NCI-H1092 treated with DMSO at 0.1 percent for 48 hours (cell line): ENCODE measurements at regions not wholly inside any gene's neighbourhood (a gene's known extent, or its start where the extent isn't known, plus 50 kb on each side); places are given as distances from the start of the nearest gene placed in this dataset.
A peak's percentile ranks its signal among the peaks of the same experiment; 100 is the strongest.
"Not testable (repeated sequence)": the region's sequence is repeated elsewhere in the genome, so short reads cannot be mapped to it uniquely, and the experiment has no call there.

Experiments used
- DNase-seq: peaks from one replicate; lab custom pipeline; 2025; lab: John Stamatoyannopoulos, UW

DNA sequence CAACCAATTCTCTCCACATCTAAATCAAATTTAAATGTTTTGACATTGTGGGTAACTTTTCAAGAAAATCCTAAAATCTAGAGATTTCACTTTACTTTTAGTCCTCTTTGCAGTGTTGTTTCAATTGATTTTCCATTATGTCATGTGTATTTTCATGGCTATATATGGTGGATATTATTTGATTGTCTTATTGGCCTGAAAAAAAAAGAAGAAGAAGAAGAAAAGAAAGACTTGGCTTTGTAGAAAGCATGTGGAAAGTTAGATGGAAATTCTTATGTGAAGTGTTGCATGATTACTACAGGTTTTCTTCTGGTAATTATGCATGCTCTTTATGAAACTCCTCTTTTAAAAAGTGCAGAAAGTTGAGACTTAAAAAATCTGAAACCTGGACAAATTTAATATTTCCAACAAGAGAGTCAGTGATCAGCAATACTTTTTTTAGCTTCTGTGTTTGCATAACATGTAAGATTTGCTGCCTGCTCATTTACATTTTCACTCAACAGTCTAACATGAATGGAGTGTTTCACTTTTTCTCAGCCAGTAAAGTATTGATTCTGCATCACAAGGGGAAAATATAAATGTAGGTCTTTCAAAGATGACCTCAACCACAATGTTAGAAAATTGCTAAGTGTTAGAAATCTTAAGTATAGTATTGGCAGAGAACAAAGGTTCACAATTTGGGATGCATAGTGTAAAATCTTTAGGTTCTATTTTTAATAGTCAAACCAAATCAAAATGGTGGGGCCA is 438.7 kb downstream of the BCKDHB start:
- no peak for DNase-seq

DNA sequence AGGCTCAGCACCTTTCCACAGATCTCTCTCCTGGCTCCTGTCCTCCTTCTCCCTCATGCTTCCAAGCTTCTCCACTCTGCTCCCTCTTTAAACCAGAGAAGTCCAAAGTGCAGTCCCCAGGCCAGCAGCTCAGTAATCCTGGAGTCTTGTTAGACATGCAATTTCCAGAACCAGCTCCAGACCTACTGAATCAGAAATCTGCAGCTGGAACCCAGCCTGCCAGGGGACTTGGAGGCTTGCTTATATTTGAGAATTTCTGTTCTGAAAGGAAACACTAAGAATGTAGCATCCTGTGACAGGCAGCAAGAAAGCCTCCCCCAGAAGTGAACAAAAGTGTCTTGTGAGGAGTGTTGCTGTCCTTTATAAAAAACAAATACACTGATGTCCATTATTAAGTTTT is 438.1 kb downstream of the BCKDHB start:
- DNase-seq, result no peak

DNA sequence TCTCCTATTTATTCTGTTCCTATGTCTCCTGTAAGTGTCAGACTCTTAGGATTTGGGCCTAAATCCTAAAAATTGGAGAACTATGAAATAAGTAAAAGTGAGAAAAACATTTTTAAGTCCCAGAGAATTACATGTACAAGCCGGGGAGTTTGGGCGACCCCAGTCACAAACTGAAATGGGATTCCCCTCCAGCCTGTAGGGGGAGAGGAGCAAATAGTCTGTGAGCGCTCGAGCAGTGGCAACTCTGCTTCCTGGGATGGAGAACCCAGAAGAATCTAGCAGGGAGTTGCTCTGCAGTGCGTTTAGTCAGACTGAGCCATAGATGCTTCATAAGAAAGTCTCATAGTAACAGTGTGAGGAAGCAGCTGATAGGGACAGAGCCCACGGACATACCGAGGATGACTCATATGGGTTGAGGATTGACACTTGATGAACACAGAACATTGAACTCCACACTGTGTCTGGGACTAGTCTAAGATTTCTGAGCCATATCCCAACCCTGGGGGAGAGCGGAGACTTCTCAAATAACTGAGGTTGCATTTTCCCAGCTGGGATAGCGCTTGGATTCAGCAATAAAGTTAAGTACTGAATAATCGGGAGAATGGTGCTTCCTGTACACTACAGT is 437.2 kb downstream of the BCKDHB start:
- no peak for DNase-seq

DNA sequence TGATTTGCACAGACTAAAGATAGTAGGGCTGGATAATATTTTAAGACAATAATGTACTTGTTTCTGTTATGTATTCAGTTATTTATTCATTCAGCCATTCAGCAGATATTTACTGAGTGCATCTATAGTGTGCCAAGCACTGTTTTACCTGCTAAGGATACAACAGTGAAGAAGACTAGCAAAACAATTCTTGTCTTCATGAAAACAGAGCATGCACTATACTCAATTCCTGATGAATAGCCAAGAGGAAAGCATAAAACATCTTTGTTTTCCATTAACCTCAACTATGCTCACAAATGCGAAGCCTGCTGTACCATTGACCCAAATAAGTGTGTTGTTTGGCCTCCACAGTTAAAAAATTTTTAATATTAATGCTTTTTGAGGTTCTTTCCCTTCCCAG is 436.7 kb downstream of the BCKDHB start:
- DNase-seq, result no peak

DNA sequence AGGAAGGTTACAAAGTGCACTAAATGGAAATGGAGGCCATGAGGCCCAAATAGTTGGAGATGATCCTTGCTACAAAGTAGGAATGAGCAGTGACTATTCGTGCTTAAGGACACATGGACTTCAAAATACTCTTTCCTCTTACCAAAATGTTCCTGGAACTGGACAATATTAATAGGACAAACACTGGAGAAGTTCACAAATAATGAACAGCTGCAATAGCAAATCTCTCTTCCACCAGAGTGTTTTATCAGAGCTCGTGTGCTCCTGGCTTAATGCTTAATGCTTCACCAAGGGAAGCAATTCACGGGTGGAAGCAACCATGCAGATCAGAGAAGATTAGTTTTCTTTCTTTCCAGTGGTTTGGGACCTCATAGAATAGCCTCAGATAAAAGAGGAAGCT is 435.4 kb downstream of the BCKDHB start:
- DNase-seq, result no peak

DNA sequence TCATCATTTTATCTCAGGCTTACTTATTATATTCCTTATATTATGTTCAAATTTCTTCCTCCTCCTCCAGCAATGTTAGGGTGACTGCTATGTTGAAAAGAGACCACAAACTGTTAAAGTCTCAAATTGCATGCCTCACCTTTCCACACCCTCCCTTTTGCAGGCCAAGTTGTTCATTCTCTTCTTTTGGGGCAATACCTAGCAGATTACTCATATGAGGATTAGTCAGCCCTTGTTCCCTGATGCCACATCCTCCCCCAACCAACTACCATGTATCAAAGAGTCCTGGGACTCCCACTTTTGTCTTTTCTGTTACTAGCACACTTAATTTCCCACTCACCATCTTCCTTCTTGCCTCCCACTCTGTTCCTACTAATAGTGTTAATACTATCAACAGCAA is 434.7 kb downstream of the BCKDHB start:
- no peak for DNase-seq

DNA sequence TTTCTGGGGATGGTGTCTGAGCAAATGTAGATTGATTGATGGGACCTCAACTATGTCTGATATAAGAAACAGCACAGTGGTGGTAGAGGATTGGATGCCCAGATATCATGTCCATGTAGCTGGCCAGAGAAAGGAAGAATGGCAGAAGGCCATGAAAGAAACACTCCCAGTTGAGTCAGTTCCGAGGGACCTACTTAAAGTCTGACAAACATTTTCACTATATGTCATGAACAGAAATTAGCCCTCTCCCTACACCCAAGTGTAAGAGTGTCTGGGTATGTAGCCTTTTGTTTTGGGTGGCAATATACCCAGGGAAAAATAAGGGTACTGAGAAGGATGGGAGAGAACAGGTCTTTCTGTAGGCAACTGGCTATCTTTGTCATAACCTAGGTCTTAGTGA is 434.2 kb downstream of the BCKDHB start:
- no peak for DNase-seq

DNA sequence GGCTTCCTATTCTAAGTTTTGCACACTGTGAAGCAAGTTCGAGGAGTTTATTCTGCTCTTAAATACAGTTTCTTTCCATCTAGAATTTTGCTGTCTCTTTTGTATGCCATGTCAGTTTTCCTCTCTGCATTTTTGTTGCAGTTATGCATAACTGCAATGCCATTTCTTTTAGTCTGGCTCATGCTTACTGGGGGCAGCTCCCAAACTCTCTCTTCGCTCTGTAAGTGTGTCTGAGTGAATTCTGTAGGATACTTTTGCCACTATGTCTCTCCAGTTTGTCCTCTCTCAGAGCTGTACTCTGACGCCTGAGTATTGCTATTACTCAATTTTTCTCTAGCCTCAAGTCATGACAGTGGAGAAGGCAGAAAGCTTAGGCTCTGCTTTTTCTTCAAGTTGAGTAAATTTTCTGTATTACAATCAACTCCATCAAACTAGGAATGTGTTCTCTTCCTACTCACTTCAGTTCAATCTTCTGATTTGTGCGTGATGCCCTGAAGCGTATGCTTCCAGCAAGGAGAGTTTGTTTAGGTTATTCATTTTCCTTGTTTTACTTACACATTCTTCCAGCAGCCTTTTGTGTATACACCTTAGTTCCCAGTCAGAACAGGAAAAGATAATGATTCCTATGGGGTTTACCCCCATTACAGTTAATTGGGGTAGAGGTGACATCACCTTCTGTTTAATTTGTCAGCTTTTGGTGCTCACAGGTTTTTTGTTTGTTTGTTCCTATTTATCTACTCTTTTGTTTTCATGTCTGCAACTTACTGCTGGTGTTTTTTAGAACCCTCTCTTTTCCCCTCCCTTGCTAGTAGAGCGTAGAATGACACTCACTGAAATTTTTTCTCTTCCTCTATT is 430.9 kb downstream of the BCKDHB start:
- DNase-seq, result no peak

DNA sequence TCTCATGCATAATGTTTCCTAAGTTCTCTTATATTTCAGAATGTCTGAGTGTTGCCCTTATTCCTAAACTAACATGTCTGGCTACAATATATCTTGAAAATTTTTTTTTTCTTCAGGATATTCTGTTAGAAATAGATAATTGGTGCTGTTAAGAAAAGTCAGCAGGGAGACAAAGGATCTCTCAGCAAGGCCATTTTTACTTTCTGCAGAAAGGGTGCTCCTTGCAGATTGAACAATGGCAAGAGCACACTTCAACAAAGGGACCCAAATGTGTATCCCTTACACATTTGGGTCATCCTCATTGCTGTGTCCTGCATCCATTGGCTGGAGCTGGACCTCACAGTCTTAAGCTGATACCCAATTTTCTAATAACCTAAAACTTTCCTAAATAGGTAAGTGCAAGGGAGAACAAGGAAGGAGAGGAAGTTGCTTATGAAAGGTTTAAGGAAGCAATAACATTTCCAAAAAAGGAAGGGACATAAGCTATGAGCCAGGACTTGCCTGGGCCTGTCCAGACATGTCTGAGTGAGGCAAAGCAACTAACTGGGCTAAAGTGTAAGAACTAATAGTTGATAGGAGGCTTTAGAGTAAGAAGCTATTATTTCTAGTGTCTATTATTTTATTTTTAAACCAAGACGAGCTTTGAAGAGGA is 429.6 kb downstream of the BCKDHB start:
- no peak for DNase-seq

DNA sequence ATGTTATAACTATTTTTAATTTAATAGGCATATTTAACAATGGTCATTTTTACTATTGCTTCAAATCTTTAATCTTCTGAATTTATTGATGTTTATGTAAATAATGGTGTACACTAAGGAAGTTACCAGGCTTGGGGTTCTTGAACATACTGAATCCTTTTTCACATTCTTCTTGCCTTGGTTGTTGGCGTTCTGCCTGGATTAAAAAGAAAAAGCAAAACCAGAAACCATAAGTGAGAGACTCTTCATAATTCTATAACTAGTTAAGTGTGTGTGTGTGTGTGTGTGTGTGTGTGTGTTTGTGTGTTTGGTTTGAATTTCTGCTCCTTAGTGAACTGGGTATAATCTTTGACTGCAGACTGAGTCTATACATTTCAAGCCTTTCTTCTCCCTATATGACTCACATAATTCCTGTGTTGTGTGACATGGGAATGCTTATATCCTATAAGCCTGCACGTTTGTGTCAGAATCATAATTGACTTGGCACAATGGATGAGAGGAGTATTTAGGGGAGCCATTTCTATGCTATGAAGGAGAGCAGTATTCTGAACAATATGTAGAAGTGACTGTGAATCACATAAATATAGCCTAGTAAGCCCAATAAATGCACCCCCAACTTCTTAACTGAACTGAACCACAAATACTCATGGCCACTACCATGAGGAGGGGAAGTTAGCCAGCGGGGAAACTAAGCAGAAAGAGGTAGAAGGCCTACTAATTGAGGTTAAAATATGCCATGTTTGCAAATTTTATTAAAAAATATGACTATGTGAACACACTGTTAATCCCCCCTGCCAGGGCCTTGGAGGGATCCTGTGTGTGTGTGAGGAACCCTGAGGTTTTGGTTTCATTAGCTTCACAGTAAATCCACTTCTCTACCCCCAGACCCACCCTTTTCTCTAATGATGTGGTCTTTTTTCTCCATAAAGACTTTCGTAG is 425.5 kb downstream of the BCKDHB start:
- no peak for DNase-seq

DNA sequence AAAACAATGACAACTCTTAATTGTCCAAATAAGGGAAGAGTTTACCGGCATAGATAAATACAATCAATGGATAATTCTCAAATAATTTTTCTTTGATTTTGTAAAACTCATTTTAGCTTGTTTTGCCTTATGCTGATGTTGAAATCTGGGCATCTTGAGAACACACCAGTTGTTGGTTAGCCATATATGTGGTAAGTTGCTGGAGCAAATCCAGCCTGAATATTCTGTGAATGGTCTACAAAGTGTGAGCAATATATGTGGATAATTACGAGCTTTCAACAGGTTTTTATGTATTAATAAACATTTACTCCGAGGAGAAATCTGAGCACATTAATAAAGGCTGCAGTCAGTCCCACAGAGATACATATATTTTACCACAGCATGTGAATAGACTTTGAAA is 423.6 kb downstream of the BCKDHB start:
- DNase-seq, result no peak

DNA sequence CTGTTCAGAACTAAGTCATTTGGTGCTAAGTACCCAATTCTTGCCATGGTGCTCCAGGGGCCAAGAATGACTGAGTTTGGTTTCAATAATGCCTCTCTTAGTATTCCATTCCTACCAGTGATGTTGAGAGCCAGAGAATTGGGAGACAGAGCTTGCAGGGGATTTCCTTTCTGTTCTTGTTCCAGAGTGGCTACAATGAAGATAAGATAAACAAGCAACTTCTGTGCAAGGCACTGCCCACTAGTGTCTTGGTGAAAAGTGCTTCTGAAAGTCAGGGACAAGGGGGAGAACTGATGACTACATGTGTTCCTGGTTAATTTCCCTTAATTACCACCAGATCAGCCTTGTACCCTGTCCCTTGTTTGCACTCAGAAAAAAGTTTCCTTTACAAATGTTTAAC is 421.6 kb downstream of the BCKDHB start:
- DNase-seq, result no peak

DNA sequence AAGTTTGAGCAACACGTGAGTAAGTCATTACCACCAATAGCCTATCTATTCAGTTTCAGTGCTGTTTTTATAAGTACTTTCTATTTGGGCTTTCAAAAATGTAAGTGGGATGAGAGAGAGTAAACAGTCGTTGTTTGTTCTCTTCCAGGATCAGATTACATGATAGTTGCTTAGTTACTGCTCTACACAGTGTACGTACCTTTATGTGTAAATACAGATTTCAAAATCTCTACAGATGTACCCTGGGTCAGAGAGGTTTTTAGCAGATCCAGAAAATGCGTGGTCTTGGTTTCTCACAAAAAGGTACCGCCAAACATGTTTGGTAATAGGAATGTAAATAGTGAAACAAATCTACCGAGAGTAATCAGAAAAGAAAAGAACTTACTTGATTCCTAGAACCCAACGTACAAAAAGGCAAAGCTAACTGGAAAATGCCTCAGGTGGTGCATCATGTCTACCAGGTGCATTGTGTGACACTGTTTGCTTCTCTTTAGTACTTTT is 421.1 kb downstream of the BCKDHB start:
- DNase-seq, result peak; percentile 85

DNA sequence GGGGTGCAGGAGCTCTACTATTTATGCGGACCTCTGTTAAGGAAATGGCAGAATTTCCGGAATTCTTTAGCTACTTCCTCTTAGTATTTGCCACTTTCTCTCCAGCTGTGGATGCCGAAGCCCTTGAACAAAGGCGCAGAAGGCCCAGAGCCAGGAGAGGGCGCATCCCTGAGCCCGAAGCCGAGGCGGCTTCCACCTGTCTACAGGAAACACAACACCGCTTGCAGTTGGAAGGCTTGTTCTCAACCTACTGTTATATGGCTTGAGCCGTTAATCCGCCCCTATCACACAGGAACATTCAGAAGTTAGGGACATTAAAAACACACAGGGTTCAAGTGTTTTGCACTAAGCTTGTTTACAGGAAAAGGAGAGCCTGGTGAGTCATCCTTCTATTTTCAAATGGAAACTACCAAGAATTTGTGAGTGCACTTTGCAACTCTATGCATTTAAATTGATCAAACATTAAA is 417.1 kb downstream of the BCKDHB start:
- no peak for DNase-seq

DNA sequence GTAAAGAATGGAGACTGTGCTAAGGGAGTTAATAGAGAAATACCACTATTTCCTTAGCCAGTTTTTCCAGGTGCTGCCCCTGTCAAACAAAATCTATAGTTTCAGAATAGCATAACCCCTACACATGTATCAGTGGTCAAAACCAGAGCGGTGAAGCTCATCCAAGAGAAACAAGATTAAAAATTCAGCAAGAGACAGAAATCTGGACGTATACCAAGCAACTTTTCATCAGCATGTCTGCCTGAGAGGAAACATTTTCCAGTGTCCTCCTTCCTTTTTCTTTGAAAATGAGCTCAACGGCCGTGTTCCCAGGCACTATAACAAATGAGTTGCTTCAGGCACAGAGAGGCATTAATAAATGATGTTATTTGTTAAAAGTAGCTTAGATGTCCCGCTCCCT is 416.5 kb downstream of the BCKDHB start:
- DNase-seq, result no peak

DNA sequence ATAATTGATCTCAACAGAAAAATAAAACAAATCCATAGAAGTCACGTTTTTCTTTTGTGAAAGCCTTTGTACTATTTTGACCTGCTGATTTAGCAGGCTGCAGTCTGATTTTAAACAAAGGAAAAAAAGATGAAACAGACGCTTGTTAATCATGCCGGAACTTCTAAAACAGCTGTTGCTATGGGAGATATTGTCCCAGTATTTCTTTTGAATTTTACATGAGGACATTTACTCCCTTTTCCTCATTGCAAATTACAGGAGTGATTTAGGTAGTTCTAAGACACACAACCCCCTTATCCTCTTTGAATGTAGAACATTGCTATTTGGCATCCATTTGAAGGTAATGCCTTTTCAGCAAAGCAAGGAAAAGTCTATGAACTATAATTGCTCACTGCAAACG is 416.1 kb downstream of the BCKDHB start:
- no peak for DNase-seq

DNA sequence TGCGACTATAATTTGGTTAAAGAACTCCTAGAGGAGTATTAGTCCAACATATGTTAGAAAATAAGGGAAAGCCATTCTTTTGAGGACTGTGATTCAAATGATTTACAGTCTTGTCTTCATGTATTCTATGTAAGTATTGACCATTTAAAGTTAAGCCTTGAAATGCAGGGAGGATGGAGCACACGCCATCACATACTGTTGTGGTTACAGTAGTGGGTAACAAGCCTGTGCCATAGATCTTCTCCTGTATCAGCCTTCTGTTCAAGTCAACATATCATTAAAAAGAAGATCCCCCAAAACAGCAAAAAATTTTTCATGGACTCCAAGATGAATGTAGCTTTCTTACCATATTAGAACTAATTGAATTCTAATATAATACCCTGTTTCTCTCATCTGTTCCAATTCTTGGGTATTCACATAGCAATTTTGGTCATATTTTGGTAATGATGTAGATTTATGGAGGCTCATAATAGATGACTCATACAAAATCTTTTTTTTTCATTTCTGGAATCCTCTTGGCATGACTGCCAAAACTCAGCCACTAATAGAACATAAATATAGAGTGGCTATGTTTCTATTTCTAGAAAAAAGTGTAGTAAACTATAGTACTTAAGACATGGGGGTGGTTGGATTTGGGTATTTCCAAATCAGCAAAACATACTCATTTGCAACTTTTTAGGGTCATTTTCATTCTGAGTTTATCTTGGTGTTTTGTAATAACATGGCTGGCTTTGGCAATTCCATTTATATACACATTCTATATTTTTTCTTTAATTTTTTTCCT is 413.5 kb downstream of the BCKDHB start:
- DNase-seq, result no peak

DNA sequence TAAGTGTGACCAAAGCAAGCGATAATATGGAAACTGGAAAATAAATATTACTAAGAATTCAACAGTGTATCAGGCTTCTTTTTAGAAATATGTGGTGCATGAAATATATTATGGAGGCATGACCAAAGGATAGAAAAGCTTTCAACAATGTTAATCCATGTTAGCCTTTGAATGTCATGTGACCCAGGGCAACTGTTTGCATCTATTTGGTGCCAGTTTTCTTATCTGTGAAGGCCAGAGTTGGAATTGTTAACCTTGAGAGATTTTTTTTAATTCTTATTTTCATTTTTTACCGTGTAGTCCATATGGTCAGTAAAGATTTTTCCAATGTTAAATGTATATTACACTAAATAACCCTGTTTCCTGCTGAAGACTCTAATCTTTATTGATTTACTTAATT is 411.1 kb downstream of the BCKDHB start:
- DNase-seq, result no peak

DNA sequence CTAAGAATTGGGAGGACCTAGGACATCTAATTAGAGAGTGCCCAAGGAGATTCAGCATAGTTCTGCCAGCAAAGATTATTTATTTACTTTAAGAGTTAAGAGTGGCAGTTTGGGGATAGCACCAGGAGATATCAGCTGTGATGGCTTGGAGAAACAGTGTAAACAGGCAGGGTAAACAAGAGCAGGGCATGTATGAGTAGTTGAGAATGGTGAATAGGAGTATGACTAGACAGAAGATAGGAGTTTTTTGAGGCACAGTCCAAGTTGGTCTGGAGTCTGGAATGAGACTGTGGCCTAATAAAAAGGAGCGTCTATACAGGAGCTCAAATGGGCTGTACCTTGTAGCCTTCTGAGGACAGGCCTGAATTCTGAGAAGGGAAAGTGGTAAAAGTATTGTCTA is 404.1 kb downstream of the BCKDHB start:
- not testable (repeated sequence) for DNase-seq

DNA sequence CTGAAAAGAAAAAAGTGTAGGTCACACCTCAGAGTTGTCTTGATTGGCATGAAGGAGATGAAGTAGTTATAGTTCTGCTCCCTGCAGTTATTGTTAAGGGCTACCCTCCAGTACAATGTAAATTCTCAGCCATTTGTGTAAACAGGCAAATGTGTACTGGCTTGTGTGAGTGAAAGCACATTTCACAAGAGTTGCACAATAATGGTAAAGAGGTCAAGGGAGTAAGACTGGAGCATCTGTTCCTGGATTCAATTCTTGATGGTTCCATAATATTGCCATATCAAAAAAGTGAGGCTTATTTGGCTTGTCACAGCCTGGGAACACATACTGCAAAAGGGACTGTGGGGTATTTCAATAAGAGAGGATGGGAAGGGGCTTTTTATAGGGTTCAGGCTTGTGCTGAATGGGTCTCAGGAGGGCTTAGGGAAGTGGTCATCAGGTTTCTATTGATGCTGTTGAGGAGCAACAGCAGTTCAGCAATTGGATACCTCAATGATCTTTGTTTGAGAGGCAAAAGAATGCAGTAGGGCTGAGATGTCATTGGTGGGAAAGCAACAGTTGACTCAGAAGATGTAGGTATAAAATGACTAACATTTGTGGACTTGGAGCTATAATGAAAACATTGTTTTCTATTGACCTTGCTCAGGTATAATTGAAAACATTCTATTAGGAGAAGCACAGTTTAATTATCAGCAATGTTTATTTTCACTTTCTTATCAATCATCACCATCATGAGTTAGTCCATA is 402.6 kb downstream of the BCKDHB start:
- no peak for DNase-seq
